ENCODE measurements at regions not wholly inside any gene's neighbourhood (a gene's known extent, or its start where the extent isn't known, plus 50 kb on each side); places are given as distances from the start of the nearest gene placed in this dataset.

DNA sequence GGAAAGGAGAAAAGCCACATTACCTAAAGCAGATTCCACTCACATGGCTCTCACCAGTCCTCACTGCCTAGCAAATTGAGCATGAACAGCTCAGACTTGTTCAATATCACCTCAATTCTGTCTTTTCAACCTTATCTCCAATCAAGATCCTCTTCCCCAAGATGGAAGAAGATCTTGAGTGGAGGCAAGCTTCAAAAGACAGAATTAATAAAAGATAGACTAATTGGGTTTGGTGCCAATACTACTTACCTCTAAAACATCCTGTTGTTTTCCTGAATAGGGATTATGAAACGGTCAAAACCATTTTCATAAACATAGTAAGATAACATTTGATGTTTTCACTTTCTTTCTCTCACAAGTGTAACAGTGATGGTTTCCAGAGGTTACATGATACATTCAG, 349.2 kb upstream of the PLD5 start:
- Mint-ChIP-seq H3K9me3 (no peaks in the 10 kb centered on the region), H3K27me3 (peaks cover 1% of the 10 kb centered on the region), H3K36me3 (ENCODE audit: low read depth) (no peaks in the 10 kb centered on the region), H3K4me3 (no peak overlapping the region), H3K4me1 (no peaks in the 10 kb centered on the region), H3K27ac (no peak overlapping the region)
- DNase-seq (no peak), ATAC-seq (no peak)

DNA sequence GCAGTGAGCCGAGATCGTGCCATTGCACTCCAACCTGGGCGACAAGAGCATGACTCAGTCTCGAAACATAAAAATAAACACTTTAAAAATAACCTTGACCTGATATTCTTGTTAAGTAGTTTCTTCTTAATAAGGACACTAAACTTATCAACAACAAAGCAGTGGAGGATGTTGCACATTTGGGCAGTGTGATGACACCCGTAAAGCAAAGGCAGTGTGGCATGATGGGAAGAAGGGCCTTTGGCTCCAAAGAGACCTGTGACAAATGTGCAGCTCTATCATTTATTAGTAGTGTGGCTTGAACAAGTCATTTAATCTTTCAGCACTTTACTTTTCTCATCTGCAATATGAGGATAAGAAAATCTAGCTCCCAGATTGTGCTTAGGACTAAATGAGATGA, 348.0 kb upstream of the PLD5 start:
- Mint-ChIP-seq H3K36me3 (ENCODE audit: low read depth) (no peaks in the 10 kb centered on the region), H3K4me3 (no peak overlapping the region), H3K27me3 (peaks cover 1% of the 10 kb centered on the region), H3K4me1 (no peaks in the 10 kb centered on the region), H3K27ac (no peak overlapping the region), H3K9me3 (no peaks in the 10 kb centered on the region)
- ATAC-seq (no peak), DNase-seq (no peak)

DNA sequence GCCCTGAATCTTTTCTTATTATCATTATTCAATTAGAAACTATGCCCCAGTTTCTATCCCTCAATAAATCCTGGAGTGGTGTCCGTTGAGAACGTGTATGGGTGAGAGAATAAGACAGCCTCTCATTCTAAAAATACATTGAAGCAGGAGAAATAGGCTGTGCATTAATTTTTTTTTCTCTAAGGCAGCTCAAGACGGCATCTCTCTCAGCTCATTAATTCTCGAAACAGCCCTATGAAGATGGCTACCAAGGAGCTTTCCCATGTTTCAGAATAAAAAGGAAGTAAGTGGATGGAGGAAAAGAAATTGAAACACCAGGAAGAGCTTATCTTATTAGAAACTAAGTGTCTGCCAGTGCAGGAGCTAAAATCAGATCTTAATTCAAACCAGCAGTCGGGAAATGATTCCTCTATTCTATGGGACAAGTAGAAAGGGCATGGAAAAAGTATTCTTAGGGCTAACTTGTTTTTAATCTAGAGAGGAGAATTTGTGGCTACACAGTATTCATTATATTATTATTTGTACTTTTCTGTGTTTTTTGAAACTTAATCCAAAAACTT, 347.1 kb upstream of the PLD5 start:
- Mint-ChIP-seq H3K27ac (no peak overlapping the region), H3K27me3 (peaks cover 1% of the 10 kb centered on the region)
- ATAC-seq, result no peak

DNA sequence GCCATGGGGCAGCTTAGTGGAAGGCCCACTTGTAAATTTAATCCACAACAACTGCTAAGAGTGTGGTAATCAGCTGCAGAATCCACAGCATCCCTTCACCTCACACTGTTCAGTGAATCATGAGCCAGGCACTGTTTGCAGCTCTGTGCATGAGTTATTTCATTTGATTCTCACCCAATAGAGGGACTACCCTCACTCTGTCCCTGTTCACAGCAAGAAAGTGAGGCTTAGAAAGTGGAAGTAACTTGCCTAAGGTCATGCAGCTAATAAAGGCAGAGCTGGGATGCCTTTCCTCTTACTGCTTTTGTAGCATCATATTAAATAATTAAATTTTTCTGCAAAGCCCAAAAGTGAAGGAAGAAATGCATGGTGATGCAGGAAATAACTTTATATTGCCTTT, 346.5 kb upstream of the PLD5 start:
- ATAC-seq (no peak), DNase-seq (no peak)
- H3K27me3 Mint-ChIP-seq, result peaks cover 1% of the 10 kb centered on the region
- no peaks in the 10 kb centered on the region for H3K4me1 Mint-ChIP-seq
- H3K36me3 Mint-ChIP-seq (ENCODE audit: low read depth), result no peaks in the 10 kb centered on the region
- no peak overlapping the region for H3K27ac Mint-ChIP-seq
- no peak overlapping the region for H3K4me3 Mint-ChIP-seq
- no peaks in the 10 kb centered on the region for H3K9me3 Mint-ChIP-seq

More for the DNA sequence above, 347.1 kb upstream of the PLD5 start:
- H3K4me3 Mint-ChIP-seq, result no peak overlapping the region
- H3K36me3 Mint-ChIP-seq (ENCODE audit: low read depth), result no peaks in the 10 kb centered on the region
- DNase-seq, result no peak
- no peaks in the 10 kb centered on the region for H3K9me3 Mint-ChIP-seq
- no peaks in the 10 kb centered on the region for H3K4me1 Mint-ChIP-seq

DNA sequence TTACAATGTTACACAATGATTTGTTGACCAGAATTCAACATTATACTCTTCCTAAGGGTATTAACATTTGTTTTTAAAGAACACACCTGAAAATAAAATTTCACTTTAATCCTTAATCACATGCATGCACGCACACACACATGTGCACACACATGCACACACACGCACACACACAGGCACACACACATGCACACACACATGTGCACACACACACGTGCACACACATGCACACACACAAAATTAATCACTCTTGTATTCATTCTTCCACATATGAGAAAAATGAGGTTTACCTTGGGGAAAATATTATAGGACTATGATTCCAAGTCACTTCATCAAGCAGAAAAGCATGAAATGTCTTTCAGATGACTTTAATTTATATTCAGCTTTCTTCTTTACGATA, 331.8 kb upstream of the PLD5 start:
- no peak overlapping the region for H3K27ac Mint-ChIP-seq
- H3K4me3 Mint-ChIP-seq, result no peak overlapping the region
- H3K4me1 Mint-ChIP-seq, result no peaks in the 10 kb centered on the region
- ATAC-seq (no peak), DNase-seq (no peak)
- H3K9me3 Mint-ChIP-seq, result peaks cover 9% of the 10 kb centered on the region
- H3K27me3 Mint-ChIP-seq, result peaks cover 7% of the 10 kb centered on the region
- no peaks in the 10 kb centered on the region for H3K36me3 Mint-ChIP-seq (ENCODE audit: low read depth)

DNA sequence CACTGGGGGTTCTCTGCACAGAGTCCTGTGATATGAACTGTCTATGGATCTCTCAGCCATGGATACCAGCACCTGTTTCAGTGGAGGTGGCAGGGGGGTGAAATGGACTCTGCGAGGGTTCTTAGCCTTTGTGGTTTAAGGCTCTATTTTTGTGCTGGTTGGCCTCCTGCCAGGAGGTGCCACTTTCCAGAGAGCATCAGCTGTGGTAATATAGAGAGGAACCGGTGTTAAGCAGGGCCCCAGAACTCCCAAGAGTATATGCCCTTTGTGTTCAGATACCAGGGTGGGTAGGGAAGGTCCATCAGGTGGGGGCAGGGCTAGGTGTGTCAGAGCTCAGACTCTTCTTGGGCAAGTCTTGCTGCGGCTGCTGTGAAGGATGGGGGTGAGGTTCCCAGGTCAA, 330.0 kb upstream of the PLD5 start:
- Mint-ChIP-seq H3K9me3 (peaks cover 15% of the 10 kb centered on the region), H3K27me3 (peaks cover 7% of the 10 kb centered on the region), H3K4me1 (no peaks in the 10 kb centered on the region), H3K36me3 (ENCODE audit: low read depth) (no peaks in the 10 kb centered on the region), H3K27ac (no peak overlapping the region), H3K4me3 (no peak overlapping the region)
- ATAC-seq (no peak), DNase-seq (no peak)

DNA sequence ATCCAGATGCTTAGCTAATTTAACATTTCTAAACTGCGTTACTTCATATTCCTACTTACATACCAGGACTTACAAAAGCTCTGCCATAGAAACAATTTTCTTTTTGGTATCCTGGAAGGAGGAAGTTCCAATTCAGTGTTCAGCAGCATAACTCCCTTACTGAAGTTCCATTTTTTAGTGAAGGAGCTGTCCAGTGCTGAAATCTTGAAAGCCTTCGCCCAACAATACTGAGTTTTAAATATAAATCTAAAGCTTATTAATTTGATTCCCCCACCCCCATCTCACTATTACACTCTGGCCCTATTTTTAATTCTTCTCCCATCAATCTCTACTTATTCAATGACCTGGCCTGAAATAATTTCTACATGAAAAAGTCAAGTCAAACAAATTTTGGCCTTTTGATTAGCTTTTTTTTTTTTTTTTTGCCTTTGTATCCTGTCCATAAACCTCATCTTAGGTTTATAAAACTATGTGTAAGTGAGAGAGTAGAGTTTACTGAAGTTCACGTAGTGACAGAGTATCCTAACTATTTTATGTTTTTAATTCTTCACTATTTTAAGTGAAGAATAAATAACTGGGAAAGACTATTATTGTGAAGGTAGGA, 323.0 kb upstream of the PLD5 start:
- no peaks in the 10 kb centered on the region for H3K4me1 Mint-ChIP-seq
- H3K36me3 Mint-ChIP-seq (ENCODE audit: low read depth), result no peaks in the 10 kb centered on the region
- no peaks in the 10 kb centered on the region for H3K27me3 Mint-ChIP-seq
- H3K27ac Mint-ChIP-seq, result no peak overlapping the region
- H3K4me3 Mint-ChIP-seq, result no peak overlapping the region
- peaks cover 20% of the 10 kb centered on the region for H3K9me3 Mint-ChIP-seq
- DNase-seq, result no peak
- ATAC-seq, result no peak

DNA sequence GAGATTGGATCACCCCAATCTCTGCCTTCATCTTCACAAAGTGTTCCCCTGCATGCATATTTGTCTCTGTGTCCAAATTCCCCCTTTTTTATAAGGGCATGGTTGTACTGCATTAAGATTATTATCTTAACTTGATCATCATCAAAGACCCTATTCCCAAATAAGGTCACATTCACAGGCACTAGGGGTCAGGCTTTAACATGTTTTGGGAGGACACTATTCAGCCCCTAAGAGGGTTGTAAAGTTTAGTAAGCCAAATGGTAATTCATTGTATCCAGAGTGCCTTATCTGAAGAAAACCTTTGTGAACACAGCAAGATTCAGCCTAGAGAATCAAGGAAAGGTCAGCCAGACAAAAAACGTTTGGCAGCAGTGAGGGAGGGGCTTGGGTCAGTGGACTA, 317.6 kb upstream of the PLD5 start:
- no peaks in the 10 kb centered on the region for H3K36me3 Mint-ChIP-seq (ENCODE audit: low read depth)
- H3K4me1 Mint-ChIP-seq, result no peaks in the 10 kb centered on the region
- ATAC-seq (no peak), DNase-seq (no peak)
- H3K27ac Mint-ChIP-seq, result no peak overlapping the region
- H3K27me3 Mint-ChIP-seq, result no peaks in the 10 kb centered on the region
- H3K9me3 Mint-ChIP-seq, result peaks cover 6% of the 10 kb centered on the region
- H3K4me3 Mint-ChIP-seq, result no peak overlapping the region

DNA sequence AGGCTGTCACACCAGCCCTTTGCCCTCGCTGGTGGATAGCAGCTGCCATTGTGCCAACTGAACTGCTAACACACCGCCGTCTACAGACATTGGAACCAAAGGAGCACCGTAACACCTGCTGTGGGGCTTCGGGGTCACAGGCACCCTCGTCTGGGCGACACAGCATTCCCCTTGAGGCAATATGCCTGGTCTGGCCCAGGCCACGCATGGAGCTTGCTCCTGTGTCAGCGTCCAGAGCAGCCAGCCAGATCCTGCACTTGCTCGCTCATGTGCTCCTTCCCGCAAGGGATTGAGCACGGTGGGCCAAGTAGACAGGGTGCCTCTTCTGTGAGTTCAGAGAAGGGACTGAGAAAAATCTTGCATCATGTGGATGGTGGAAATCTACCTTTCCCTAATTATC, 314.6 kb upstream of the PLD5 start:
- H3K4me1 Mint-ChIP-seq, result no peaks in the 10 kb centered on the region
- no peak for DNase-seq
- H3K4me3 Mint-ChIP-seq, result no peak overlapping the region
- no peaks in the 10 kb centered on the region for H3K36me3 Mint-ChIP-seq (ENCODE audit: low read depth)
- H3K27me3 Mint-ChIP-seq, result no peaks in the 10 kb centered on the region
- H3K27ac Mint-ChIP-seq, result no peak overlapping the region
- ATAC-seq, result no peak
- H3K9me3 Mint-ChIP-seq, result no peaks in the 10 kb centered on the region

DNA sequence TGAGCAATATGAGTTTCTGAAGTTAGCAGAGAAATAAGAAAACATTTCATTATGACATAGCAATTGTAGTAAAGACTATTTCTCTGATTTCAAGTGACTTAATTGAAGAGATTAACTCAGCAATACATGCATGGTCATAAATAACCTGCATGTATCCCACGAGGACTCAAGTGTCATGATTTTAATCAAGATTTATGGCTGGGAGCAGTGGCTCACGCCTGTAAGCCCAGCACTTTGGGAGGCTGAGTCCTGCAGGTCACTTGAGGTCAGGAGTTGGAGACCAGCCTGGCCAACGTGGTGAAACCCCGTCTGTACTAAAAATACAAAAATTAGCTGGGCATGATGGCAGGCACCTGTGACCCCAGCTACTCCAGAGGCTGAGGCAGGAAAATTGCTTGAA, 311.9 kb upstream of the PLD5 start:
- H3K9me3 Mint-ChIP-seq, result peaks cover 4% of the 10 kb centered on the region
- no peaks in the 10 kb centered on the region for H3K36me3 Mint-ChIP-seq (ENCODE audit: low read depth)
- ATAC-seq (no peak), DNase-seq (no peak)
- H3K27ac Mint-ChIP-seq, result no peak overlapping the region
- H3K4me1 Mint-ChIP-seq, result no peaks in the 10 kb centered on the region
- H3K27me3 Mint-ChIP-seq, result peaks cover 2% of the 10 kb centered on the region
- no peak overlapping the region for H3K4me3 Mint-ChIP-seq

DNA sequence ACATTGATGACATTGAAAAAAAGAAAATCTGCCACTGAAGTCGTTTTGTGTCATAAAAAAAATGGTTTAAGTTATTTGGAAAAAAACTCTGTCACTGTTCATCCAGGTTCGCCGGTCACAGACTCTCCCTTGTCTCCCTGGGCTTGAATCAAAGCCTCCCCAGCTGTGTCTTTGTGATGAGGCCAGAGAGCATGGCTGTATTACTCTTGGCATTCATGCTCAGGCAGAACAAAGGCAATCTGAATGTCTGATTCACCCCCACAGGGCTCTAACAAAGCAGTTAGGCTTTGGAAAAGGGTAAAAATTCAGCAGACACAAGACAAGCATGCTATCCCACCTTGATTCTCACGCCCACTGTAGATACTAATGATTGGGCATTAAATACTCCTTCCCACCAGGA, 304.3 kb upstream of the PLD5 start:
- Mint-ChIP-seq H3K4me3 (no peak overlapping the region), H3K9me3 (peaks cover 5% of the 10 kb centered on the region), H3K36me3 (ENCODE audit: low read depth) (no peaks in the 10 kb centered on the region), H3K27ac (no peak overlapping the region), H3K4me1 (no peaks in the 10 kb centered on the region), H3K27me3 (peaks cover 7% of the 10 kb centered on the region)
- DNase-seq (no peak), ATAC-seq (no peak)

DNA sequence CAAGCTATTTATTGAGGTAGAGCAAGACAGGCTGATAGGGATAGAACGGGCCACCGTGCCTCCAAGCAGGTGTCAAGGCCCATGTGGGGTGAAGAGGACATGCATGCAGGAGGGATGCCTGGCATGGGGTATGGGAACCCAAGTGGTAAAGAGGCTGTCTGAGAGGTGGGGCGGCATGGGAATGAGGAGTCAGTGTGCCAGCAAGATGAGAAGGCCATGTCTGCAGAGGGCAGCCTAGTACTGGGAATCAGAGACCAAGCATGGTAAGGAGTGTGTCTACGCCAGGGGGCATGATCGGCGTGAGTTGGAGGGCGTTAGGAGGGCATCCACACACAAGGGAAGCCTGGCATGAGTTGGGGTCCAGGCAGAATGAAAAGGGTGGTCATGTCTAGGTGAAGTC, 303.7 kb upstream of the PLD5 start:
- Mint-ChIP-seq H3K27ac (no peak overlapping the region), H3K4me3 (no peak overlapping the region), H3K4me1 (no peaks in the 10 kb centered on the region), H3K36me3 (ENCODE audit: low read depth) (no peaks in the 10 kb centered on the region), H3K27me3 (peaks cover 7% of the 10 kb centered on the region), H3K9me3 (peaks cover 5% of the 10 kb centered on the region)
- ATAC-seq (no peak), DNase-seq (no peak)

DNA sequence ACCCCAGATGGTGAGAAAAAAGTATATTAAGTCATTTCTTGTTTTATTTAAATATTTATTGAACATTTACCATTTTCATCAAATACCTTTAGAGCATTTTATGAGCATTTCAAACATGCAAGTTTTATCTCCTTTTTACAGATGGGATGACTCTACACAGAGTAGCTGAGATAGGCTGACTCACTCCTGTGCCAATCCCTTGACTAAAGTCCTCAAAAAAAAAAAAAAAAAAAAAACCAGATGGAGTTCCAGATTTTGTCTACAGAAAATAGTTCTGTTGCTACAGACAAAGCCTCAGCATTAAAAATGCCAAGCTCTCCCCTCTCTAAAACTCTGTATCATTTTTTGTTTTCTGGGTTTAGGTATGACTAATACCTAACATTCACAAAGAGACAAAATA, 303.0 kb upstream of the PLD5 start:
- Mint-ChIP-seq H3K27ac (no peak overlapping the region), H3K27me3 (peaks cover 7% of the 10 kb centered on the region), H3K36me3 (ENCODE audit: low read depth) (no peaks in the 10 kb centered on the region), H3K4me1 (no peaks in the 10 kb centered on the region), H3K4me3 (no peak overlapping the region), H3K9me3 (peaks cover 5% of the 10 kb centered on the region)
- ATAC-seq (no peak), DNase-seq (no peak)

DNA sequence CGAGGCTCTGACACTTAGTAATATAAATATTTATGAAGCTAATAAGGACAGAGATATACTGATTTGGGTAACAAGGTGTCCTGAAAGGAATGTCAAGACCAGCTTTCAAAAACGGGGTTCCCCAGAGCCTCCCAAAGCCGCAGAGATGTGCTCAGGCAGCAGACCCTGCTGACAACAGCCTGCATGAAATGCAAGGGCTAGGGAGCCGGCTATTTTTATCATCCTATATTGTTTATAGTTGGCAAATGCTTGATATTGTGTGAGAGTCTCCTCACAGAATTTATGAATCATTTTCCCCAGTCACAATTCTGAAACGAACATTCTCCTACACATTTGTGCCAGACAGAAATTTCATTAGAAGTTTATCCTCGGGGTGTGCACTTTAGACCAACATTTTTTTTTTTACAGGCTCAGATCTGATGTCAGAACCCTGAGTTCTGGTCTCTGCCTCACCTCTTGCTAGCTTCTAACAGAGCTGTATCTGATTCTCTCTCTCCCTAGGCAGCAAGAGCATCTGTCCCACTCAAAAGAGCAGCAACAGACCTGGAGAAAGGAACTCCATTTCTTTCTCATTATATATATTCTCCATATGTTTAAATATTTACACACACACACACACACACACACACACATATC, 302.3 kb upstream of the PLD5 start:
- Mint-ChIP-seq H3K27me3 (peaks cover 9% of the 10 kb centered on the region), H3K4me3 (no peak overlapping the region), H3K36me3 (ENCODE audit: low read depth) (no peaks in the 10 kb centered on the region), H3K9me3 (peaks cover 8% of the 10 kb centered on the region), H3K4me1 (no peaks in the 10 kb centered on the region), H3K27ac (no peak overlapping the region)
- ATAC-seq, result no peak
- DNase-seq, result no peak

DNA sequence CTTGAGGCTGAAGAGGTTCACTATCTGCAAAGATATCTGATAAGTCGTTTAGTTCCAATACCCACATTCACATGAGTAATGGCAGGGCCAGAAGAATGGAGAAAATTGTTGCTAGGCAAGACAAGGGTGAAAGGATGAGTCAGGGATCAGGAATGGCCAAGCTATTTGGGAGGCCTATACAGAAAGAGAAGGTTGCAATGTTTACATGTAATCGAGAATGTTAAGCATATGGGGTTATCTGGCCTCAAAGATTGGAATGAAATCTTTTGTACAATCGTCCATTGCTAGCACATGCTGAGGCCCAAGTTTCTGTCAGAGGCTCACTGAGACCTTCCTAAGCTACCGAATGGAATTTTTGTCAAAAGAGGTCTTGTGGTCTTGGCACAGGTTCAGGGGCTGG, 299.9 kb upstream of the PLD5 start:
- ATAC-seq, result no peak
- H3K9me3 Mint-ChIP-seq, result peaks cover 4% of the 10 kb centered on the region
- no peak for DNase-seq

More for the DNA sequence above, 299.9 kb upstream of the PLD5 start:
- Mint-ChIP-seq H3K4me3 (no peak overlapping the region), H3K27ac (no peak overlapping the region), H3K36me3 (ENCODE audit: low read depth) (no peaks in the 10 kb centered on the region), H3K27me3 (peaks cover 8% of the 10 kb centered on the region), H3K4me1 (no peaks in the 10 kb centered on the region)

Data from activated naive CD8-positive, alpha-beta T cell treated with anti-CD3 and anti-CD28 coated beads, Interleukin-2, amount 50 U/mL, for 24 hours (primary cell).